ENCODE measurements at regions not wholly inside any gene's neighbourhood (a gene's known extent, or its start where the extent isn't known, plus 50 kb on each side); places are given as distances from the start of the nearest gene placed in this dataset.

DNA sequence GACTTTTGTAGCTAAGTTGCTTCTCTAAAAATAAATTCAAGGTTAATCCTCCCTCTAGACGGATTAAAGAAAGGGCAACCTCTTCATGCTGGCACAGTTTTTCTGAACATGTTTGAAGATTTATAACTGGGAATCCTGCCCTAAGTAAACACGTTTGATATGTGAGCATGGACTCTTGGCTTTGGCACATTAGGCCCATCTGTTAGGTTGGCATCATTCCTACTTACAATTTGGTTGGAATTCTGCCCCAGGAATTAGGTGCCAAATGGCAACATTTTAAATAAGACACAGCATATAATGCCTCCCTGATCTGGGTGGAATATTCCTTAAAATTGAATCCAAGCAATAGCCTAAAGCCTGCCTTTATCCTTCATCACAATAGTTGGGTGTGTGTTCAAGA is 372.3 kb upstream of the CDH18 start:
- Histone ChIP-seq H3K4me1 (ENCODE audit: control insufficient read depth, extremely low read depth, insufficient read depth, low read length) (no peaks in the 10 kb centered on the region), H4K20me1 (ENCODE audit: control insufficient read depth, extremely low read depth, insufficient read depth, low read length) (no peaks in the 10 kb centered on the region), H3K9me1 (ENCODE audit: control insufficient read depth, extremely low read depth, insufficient read depth, low read length) (no peaks in the 10 kb centered on the region), H3K9ac (ENCODE audit: control insufficient read depth, extremely low read depth, insufficient read depth, low read length) (no peak overlapping the region), H3K27ac (ENCODE audit: control insufficient read depth, insufficient read depth, low read length) (no peak overlapping the region), H3K36me3 (ENCODE audit: control insufficient read depth in 2 of 2, extremely low read depth in 1 of 2, insufficient read depth in 2 of 2, low read length in 2 of 2) (no peaks in the 10 kb centered on the region), H2AFZ (ENCODE audit: control insufficient read depth, low read length) (no peak overlapping the region), H3K27me3 (ENCODE audit: control insufficient read depth, extremely low read depth, insufficient read depth, low read length) (no peaks in the 10 kb centered on the region), H3K4me3 (ENCODE audit: control insufficient read depth in 2 of 3, extremely low read depth in 1 of 3, insufficient read depth in 2 of 3, low read depth in 1 of 3, low read length in 3 of 3) (no peak overlapping the region), H3K4me2 (ENCODE audit: control insufficient read depth, extremely low read depth, insufficient read depth, low read depth, low read length) (no peak overlapping the region), H3K9me3 (ENCODE audit: control insufficient read depth, low read depth, low read length) (no peaks in the 10 kb centered on the region), H3K79me2 (ENCODE audit: control insufficient read depth, insufficient read depth, low read length) (no peaks in the 10 kb centered on the region)
- dilution Hi-C loops (cut with MboI; ENCODE audit: extremely low pct_ligation_motif_present, low sequenced_read_pairs), result no loop called here
- DNase-seq (ENCODE audit: low read depth, low spot score), result no peak
- FAIRE-seq, result no peak
- TF ChIP-seq, protein P1, sequence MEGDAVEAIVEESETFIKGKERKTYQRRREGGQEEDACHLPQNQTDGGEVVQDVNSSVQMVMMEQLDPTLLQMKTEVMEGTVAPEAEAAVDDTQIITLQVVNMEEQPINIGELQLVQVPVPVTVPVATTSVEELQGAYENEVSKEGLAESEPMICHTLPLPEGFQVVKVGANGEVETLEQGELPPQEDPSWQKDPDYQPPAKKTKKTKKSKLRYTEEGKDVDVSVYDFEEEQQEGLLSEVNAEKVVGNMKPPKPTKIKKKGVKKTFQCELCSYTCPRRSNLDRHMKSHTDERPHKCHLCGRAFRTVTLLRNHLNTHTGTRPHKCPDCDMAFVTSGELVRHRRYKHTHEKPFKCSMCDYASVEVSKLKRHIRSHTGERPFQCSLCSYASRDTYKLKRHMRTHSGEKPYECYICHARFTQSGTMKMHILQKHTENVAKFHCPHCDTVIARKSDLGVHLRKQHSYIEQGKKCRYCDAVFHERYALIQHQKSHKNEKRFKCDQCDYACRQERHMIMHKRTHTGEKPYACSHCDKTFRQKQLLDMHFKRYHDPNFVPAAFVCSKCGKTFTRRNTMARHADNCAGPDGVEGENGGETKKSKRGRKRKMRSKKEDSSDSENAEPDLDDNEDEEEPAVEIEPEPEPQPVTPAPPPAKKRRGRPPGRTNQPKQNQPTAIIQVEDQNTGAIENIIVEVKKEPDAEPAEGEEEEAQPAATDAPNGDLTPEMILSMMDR (optimal IDR thresholded peaks at IDR 0.05 in 1 of 3, IDR thresholded peaks at IDR 0.05 in 1 of 3, conservative IDR thresholded peaks at IDR 0.05 in 1 of 3; ENCODE audit: extremely low read depth in 1 of 3, insufficient read depth in 2 of 3, low read length in 3 of 3), result no peak
- no peak for TF ChIP-seq EZH2 (IDR thresholded peaks at IDR 0.05; ENCODE audit: low read length)

DNA sequence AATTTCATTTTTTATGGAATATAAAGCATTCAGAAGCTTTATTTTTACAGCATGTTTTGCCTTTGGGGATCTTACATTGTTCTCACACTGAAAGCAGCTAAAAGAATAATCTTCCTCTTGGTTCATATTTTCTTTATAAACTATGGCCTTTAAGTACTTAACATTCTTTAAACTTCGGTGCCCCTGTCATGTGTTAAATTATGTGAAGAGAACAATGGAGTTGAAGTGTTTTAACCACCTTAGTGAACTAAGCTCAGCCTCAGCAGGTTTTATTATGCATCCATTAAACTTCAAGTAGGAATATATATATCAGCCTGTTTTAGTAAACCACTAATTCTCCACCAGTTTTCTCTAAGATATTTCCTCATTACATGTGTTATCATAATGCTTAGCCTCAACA is 371.4 kb upstream of the CDH18 start:
- DNase-seq (ENCODE audit: low read depth, low spot score) (no peak), FAIRE-seq (no peak)
- Histone ChIP-seq H3K79me2 (ENCODE audit: control insufficient read depth, insufficient read depth, low read length) (no peaks in the 10 kb centered on the region), H4K20me1 (ENCODE audit: control insufficient read depth, extremely low read depth, insufficient read depth, low read length) (no peaks in the 10 kb centered on the region), H3K4me1 (ENCODE audit: control insufficient read depth, extremely low read depth, insufficient read depth, low read length) (no peaks in the 10 kb centered on the region), H3K9me1 (ENCODE audit: control insufficient read depth, extremely low read depth, insufficient read depth, low read length) (no peaks in the 10 kb centered on the region), H3K9ac (ENCODE audit: control insufficient read depth, extremely low read depth, insufficient read depth, low read length) (no peak overlapping the region), H3K36me3 (ENCODE audit: control insufficient read depth in 2 of 2, extremely low read depth in 1 of 2, insufficient read depth in 2 of 2, low read length in 2 of 2) (no peaks in the 10 kb centered on the region), H3K9me3 (ENCODE audit: control insufficient read depth, low read depth, low read length) (no peaks in the 10 kb centered on the region), H2AFZ (ENCODE audit: control insufficient read depth, low read length) (no peak overlapping the region), H3K4me3 (ENCODE audit: control insufficient read depth in 2 of 3, extremely low read depth in 1 of 3, insufficient read depth in 2 of 3, low read depth in 1 of 3, low read length in 3 of 3) (no peak overlapping the region), H3K4me2 (ENCODE audit: control insufficient read depth, extremely low read depth, insufficient read depth, low read depth, low read length) (no peak overlapping the region), H3K27ac (ENCODE audit: control insufficient read depth, insufficient read depth, low read length) (no peak overlapping the region), H3K27me3 (ENCODE audit: control insufficient read depth, extremely low read depth, insufficient read depth, low read length) (no peaks in the 10 kb centered on the region)
- dilution Hi-C loops (cut with MboI; ENCODE audit: extremely low pct_ligation_motif_present, low sequenced_read_pairs), result no loop called here
- TF ChIP-seq, protein P1 (optimal IDR thresholded peaks at IDR 0.05 in 1 of 3, IDR thresholded peaks at IDR 0.05 in 1 of 3, conservative IDR thresholded peaks at IDR 0.05 in 1 of 3; ENCODE audit: extremely low read depth in 1 of 3, insufficient read depth in 2 of 3, low read length in 3 of 3), result no peak
- no peak for TF ChIP-seq EZH2 (IDR thresholded peaks at IDR 0.05; ENCODE audit: low read length)
